ENCODE measurements at regions not wholly inside any gene's neighbourhood (a gene's known extent, or its start where the extent isn't known, plus 50 kb on each side); places are given as distances from the start of the nearest gene placed in this dataset.

DNA sequence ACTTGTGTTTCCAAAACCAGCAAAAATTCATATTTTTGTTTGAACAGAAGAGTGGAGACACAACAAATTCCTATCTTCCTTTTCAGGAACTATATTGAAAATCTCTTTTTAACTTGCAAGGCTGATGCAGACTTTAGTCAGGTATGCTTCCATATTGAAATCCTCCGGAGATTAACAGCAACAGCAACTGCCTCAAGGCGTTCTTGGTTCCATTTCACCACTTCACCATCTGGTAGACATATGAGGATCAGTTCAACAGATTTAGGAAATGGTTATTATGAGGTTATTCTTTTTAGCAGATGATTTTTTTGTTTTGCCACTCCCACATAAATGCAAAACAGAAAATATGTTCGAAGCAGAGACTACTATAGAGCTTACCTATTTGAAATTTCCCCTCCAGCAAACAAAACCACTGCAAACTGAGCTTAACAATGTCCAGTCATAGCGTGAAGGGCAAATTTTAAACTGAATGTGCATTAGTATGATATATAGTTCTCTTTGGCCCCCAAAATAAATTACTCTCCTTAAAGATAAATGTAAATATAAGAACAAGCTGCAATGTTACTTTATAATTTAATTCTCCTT lies 520.5 kb upstream of the ADGRB3 start:
- no peaks in the 10 kb centered on the region for H3K27me3 Mint-ChIP-seq (ENCODE audit: unreplicated experiment)
- no peak overlapping the region for H3K27ac Mint-ChIP-seq (ENCODE audit: unreplicated experiment)
- no peaks in the 10 kb centered on the region for H3K36me3 Mint-ChIP-seq (ENCODE audit: insufficient read depth, unreplicated experiment)
- no peak overlapping the region for H3K4me3 Mint-ChIP-seq (ENCODE audit: low read depth, unreplicated experiment)
- H3K9me3 Mint-ChIP-seq (ENCODE audit: low read depth, unreplicated experiment), result no peaks in the 10 kb centered on the region
- intact Hi-C loops (cut with micrococcal nuclease; ENCODE audit: unreplicated experiment), result no loop called here
- DNase-seq, result no peak
- BruUV-seq (replicated peaks), result no TSS peak
- CTCF ChIA-PET, result no interaction called here
- H3K4me1 Mint-ChIP-seq (ENCODE audit: low read depth, unreplicated experiment), result no peaks in the 10 kb centered on the region
- no peak for TF ChIP-seq CTCF (IDR thresholded peaks at IDR 0.05; ENCODE audit: unreplicated experiment)

DNA sequence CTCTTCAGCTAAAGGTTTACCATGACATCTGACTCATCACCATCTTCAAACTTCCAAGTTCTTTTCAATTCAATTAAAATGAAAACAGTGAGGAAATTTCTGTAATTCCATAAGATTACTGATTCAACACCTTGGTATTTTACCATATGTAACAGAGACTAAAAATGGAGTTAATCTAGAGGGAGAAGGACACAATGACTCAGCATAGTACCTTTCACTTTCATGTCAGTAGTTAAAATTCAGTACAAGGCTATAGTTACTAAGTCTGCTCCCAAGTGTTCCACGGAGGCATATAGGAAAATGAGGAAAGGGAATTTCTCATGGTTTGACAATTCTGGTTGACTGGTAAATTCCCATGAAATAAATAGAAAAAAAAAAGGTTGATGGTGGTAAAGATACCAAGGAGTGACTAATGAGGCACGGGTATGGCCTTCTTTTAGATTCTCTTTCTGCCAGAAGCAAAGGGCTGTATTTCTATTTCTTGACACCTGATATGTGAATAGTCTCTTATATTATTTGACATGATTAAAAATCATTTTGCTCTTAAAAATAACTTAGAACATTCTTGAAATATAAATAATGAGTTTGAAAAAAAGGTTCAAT lies 526.7 kb upstream of the ADGRB3 start:
- H3K27ac Mint-ChIP-seq (ENCODE audit: unreplicated experiment), result no peak overlapping the region

DNA sequence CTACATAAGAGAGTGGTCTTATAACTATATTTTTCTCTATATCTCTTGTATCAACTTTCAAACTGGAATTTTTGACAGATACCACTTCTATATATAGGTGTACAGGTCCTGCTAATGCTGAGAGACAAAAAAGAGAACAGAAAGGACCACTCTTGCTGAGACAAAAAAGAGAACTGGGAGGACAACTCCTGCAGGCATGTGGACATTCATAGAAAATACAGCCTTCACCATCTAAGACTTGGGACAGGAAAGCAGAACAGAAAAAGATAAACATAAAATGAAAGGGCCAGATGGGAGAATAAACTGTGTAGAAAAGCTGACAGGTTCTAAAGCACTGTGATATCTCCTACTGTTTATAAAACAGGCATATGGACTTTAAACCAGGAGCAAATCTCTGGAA lies 541.0 kb upstream of the ADGRB3 start:
- Mint-ChIP-seq H3K9me3 (ENCODE audit: low read depth, unreplicated experiment) (peaks cover 10% of the 10 kb centered on the region), H3K27me3 (ENCODE audit: unreplicated experiment) (no peaks in the 10 kb centered on the region), H3K4me1 (ENCODE audit: low read depth, unreplicated experiment) (no peaks in the 10 kb centered on the region), H3K4me3 (ENCODE audit: low read depth, unreplicated experiment) (no peak overlapping the region), H3K27ac (ENCODE audit: unreplicated experiment) (no peak overlapping the region), H3K36me3 (ENCODE audit: insufficient read depth, unreplicated experiment) (no peaks in the 10 kb centered on the region)
- no peak for TF ChIP-seq CTCF (IDR thresholded peaks at IDR 0.05; ENCODE audit: unreplicated experiment)
- CTCF ChIA-PET, result no interaction called here
- no TSS peak for BruUV-seq (replicated peaks)
- intact Hi-C loops (cut with micrococcal nuclease; ENCODE audit: unreplicated experiment), result no loop called here
- no peak for DNase-seq

More for the DNA sequence above, 526.7 kb upstream of the ADGRB3 start:
- BruUV-seq (replicated peaks), result no TSS peak
- CTCF ChIA-PET, result no interaction called here
- Mint-ChIP-seq H3K27me3 (ENCODE audit: unreplicated experiment) (no peaks in the 10 kb centered on the region), H3K4me3 (ENCODE audit: low read depth, unreplicated experiment) (no peak overlapping the region), H3K9me3 (ENCODE audit: low read depth, unreplicated experiment) (peaks cover 6% of the 10 kb centered on the region), H3K36me3 (ENCODE audit: insufficient read depth, unreplicated experiment) (no peaks in the 10 kb centered on the region), H3K4me1 (ENCODE audit: low read depth, unreplicated experiment) (no peaks in the 10 kb centered on the region)
- TF ChIP-seq CTCF (IDR thresholded peaks at IDR 0.05; ENCODE audit: unreplicated experiment), result no peak
- no peak for DNase-seq
- intact Hi-C loops (cut with micrococcal nuclease; ENCODE audit: unreplicated experiment), result no loop called here

- no peak for DNase-seq
- CTCF ChIA-PET, result no interaction called here
- no peak overlapping the region for H3K4me3 Mint-ChIP-seq (ENCODE audit: low read depth, unreplicated experiment)
- H3K27me3 Mint-ChIP-seq (ENCODE audit: unreplicated experiment), result no peaks in the 10 kb centered on the region
- no peak for TF ChIP-seq CTCF (IDR thresholded peaks at IDR 0.05; ENCODE audit: unreplicated experiment)
- H3K36me3 Mint-ChIP-seq (ENCODE audit: insufficient read depth, unreplicated experiment), result no peaks in the 10 kb centered on the region
- intact Hi-C loops (cut with micrococcal nuclease; ENCODE audit: unreplicated experiment), result no loop called here
- BruUV-seq (replicated peaks), result no TSS peak
- peaks cover 8% of the 10 kb centered on the region for H3K9me3 Mint-ChIP-seq (ENCODE audit: low read depth, unreplicated experiment)
- H3K4me1 Mint-ChIP-seq (ENCODE audit: low read depth, unreplicated experiment), result no peaks in the 10 kb centered on the region
- H3K27ac Mint-ChIP-seq (ENCODE audit: unreplicated experiment), result no peak overlapping the region
Measured at GRCh38 chr6:68087399-68088133, 547.5 kb upstream of the ADGRB3 start.

Data from Calu3 (cell line).